Neural cell (in vitro differentiated cells): ENCODE measurements at regions not wholly inside any gene's neighbourhood (a gene's known extent, or its start where the extent isn't known, plus 50 kb on each side); places are given as distances from the start of the nearest gene placed in this dataset.

Source experiments
- H2AFZ ChIP-seq: fragments of 200-600, 300-800 bp; sonication (generic), shearing (Covaris generic); 2 replicates; pipeline ENCODE4 v1.6.0; 2014; ENCODE audit warnings: low read depth, mild to moderate bottlenecking, antibody characterized with exemption, low read length, moderate library complexity
- H3F3A ChIP-seq: fragments of 200-600 bp; shearing (Covaris generic); 2 replicates; pipeline ENCODE4 v1.6.1; 2016; ENCODE audit warnings: mild to moderate bottlenecking, moderate library complexity, mixed read lengths, antibody characterized with exemption, low read length; ENCODE audit not compliant: insufficient read depth, poor library complexity, severe bottlenecking
- H3K27ac ChIP-seq: fragments of 200-600, 300-800 bp; sonication (generic), shearing (Covaris generic); 2 replicates; pipeline ENCODE4 v1.5.1; 2014; ENCODE audit warnings: mild to moderate bottlenecking, low read length, moderate library complexity
- H3K27me3 ChIP-seq: fragments of 300-800, 200-600 bp; sonication (generic), shearing (Covaris generic); 2 replicates; pipeline ENCODE4 v1.6.0; 2014; ENCODE audit warnings: mild to moderate bottlenecking, low read depth, low read length, moderate library complexity; ENCODE audit not compliant: insufficient read depth
- H3K36me3 ChIP-seq: fragments of 300-800, 200-600 bp; sonication (generic), shearing (Covaris generic); 2 replicates; pipeline ENCODE4 v1.5.1; 2014; ENCODE audit warnings: mild to moderate bottlenecking, antibody characterized with exemption, low read length, moderate library complexity; ENCODE audit not compliant: insufficient read depth
- H3K4me2 ChIP-seq: fragments of 300-800, 200-600 bp; sonication (generic), shearing (Covaris generic); 2 replicates; pipeline ENCODE4 v1.6.0; 2014; ENCODE audit warnings: mild to moderate bottlenecking, low read length
- H3K4me3 ChIP-seq: fragments of 300-800, 200-600 bp; sonication (generic), shearing (Covaris generic); 2 replicates; pipeline ENCODE4 v1.5.1; 2014; ENCODE audit warnings: mild to moderate bottlenecking, low read length, moderate library complexity
- H3K79me2 ChIP-seq: fragments of 200-600 bp; shearing (Covaris generic); replicated peaks from 2 replicates; pipeline ENCODE4 v1.6.0; 2014; ENCODE audit warnings: mild to moderate bottlenecking, low read length, moderate library complexity; ENCODE audit not compliant: insufficient read depth
- H3K9ac ChIP-seq: fragments of 300-800, 200-600 bp; sonication (generic), shearing (Covaris generic); 2 replicates; pipeline ENCODE4 v1.6.1; 2016; ENCODE audit warnings: mild to moderate bottlenecking, low read length, mixed read lengths
- H3K9me2 ChIP-seq: fragments of 200-600 bp; shearing (Covaris generic); 2 replicates; pipeline ENCODE4 v1.6.1; 2016; ENCODE audit warnings: mild to moderate bottlenecking, low read length, mixed read lengths; ENCODE audit not compliant: insufficient read depth
- H3K9me3 ChIP-seq: fragments of 200-600, 300-800 bp; sonication (generic), shearing (Covaris generic); 2 replicates; pipeline ENCODE4 v1.6.1; 2016; ENCODE audit warnings: mild to moderate bottlenecking, mixed run types, low read length, moderate library complexity, mixed read lengths
- H4K20me1 ChIP-seq: fragments of 200-600 bp; shearing (Covaris generic); 2 replicates; pipeline ENCODE4 v1.6.1; 2016; ENCODE audit warnings: mild to moderate bottlenecking, mixed run types; ENCODE audit not compliant: insufficient read depth
- CTCF ChIP-seq: fragments of 450-650 bp; IDR thresholded peaks from 2 replicates; pipeline ENCODE4 v1.5.1; 2014; ENCODE audit warnings: antibody characterized with exemption, mild to moderate bottlenecking, moderate library complexity; ENCODE audit not compliant: poor library complexity, severe bottlenecking
- EP300 ChIP-seq: fragments of 450-650 bp; conservative IDR thresholded peaks from 2 replicates; pipeline ENCODE4 v1.6.1; 2014; ENCODE audit warnings: antibody characterized with exemption, mild to moderate bottlenecking, moderate library complexity; ENCODE audit not compliant: poor library complexity, severe bottlenecking
- EZH2 ChIP-seq: fragments of 200-600, 300-800 bp; shearing (Covaris generic), sonication (generic); IDR thresholded peaks from 2 replicates; pipeline ENCODE4 v1.6.1; 2014; ENCODE audit warnings: antibody characterized with exemption, low read length, borderline replicate concordance, mild to moderate bottlenecking; ENCODE audit not compliant: insufficient read depth, poor library complexity, severe bottlenecking
- MXI1 ChIP-seq: fragments of 450-650 bp; conservative IDR thresholded peaks from 2 replicates; pipeline ENCODE4 v1.6.1; 2014; ENCODE audit warnings: antibody characterized with exemption, mild to moderate bottlenecking; ENCODE audit not compliant: poor library complexity, severe bottlenecking
- POLR2AphosphoS5 ChIP-seq: IDR thresholded peaks from 2 replicates; pipeline ENCODE4 v1.6.1; 2012
- RAD21 ChIP-seq: fragments of 450-650 bp; conservative IDR thresholded peaks from 2 replicates; pipeline ENCODE4 v1.6.1; 2014; ENCODE audit warnings: antibody characterized with exemption, mild to moderate bottlenecking, moderate library complexity
- REST ChIP-seq: IDR thresholded peaks from 2 replicates; pipeline ENCODE4 v1.6.1; 2012; ENCODE audit warnings: borderline replicate concordance
- SMC3 ChIP-seq: fragments of 450-650 bp; conservative IDR thresholded peaks from 2 replicates; pipeline ENCODE4 v1.6.1; 2014; ENCODE audit warnings: antibody characterized with exemption, mild to moderate bottlenecking, moderate library complexity; ENCODE audit not compliant: poor library complexity
- TAF1 ChIP-seq: IDR thresholded peaks from 2 replicates; pipeline ENCODE4 v1.6.1; 2012; ENCODE audit warnings: low read depth
- small RNA-seq, 3 experiments: library from RNA; depleted of rRNA; stranded (forward); fragments of <200 nt; gene quantifications; one replicate each; pipeline ENCODE3, GENCODE V24; 2012

- no peak overlapping the region for H3K9ac ChIP-seq
- no peak for TF ChIP-seq EZH2
- no peak for TF ChIP-seq EP300
- no peak for TF ChIP-seq RAD21
- no peak for TF ChIP-seq MXI1
- TF ChIP-seq TAF1: no peak
- no peak for TF ChIP-seq CTCF
- TF ChIP-seq REST: no peak
- TF ChIP-seq SMC3: no peak
- no peak for TF ChIP-seq POLR2AphosphoS5
- H2AFZ ChIP-seq: no peak overlapping the region
- no peaks in the 10 kb centered on the region for H3K79me2 ChIP-seq
- H3K36me3 ChIP-seq: no peaks in the 10 kb centered on the region
- no peaks in the 10 kb centered on the region for H3K9me3 ChIP-seq
- H3F3A ChIP-seq: no peaks in the 10 kb centered on the region
- H3K4me3 ChIP-seq: no peak overlapping the region
- H3K4me2 ChIP-seq: no peak overlapping the region
- no peaks in the 10 kb centered on the region for H4K20me1 ChIP-seq
- no peaks in the 10 kb centered on the region for H3K9me2 ChIP-seq
- no peak overlapping the region for H3K27ac ChIP-seq
- H3K27me3 ChIP-seq: no peaks in the 10 kb centered on the region
These were observed 50.2 kb upstream of the PICALM start for GRCh38 chr11:86119077-86119476.

Small RNA genes in the stretch of these regions (small RNA-seq; reads per million reads assigned to genes)
- 0 to 0.16 (median 0) reads per million in 3 experiments for gene RNU6-560P
